ENCODE measurements at regions not wholly inside any gene's neighbourhood (a gene's known extent, or its start where the extent isn't known, plus 50 kb on each side); places are given as distances from the start of the nearest gene placed in this dataset.

- no peaks in the 10 kb centered on the region for H3K36me3 ChIP-seq (ENCODE audit: control insufficient read depth in 2 of 2, insufficient read depth in 1 of 2, low read length in 2 of 2)
- no peak for TF ChIP-seq ZNF596 (tag by site-specific recombination; IDR thresholded peaks at IDR 0.05)
- no peak for TF ChIP-seq PATZ1 (tag by site-specific recombination; IDR thresholded peaks at IDR 0.05)
- TF ChIP-seq WT1 (tag by site-specific recombination; IDR thresholded peaks at IDR 0.05): no peak
- TF ChIP-seq ZFP41 (tag by site-specific recombination; IDR thresholded peaks at IDR 0.05; ENCODE audit: borderline replicate concordance): no peak
- TF ChIP-seq ZFP37 (tag by site-specific recombination; IDR thresholded peaks at IDR 0.05): no peak
- no peak for TF ChIP-seq ZNF48 (tag by site-specific recombination; IDR thresholded peaks at IDR 0.05)
- TF ChIP-seq PRDM1 (tag by site-specific recombination; IDR thresholded peaks at IDR 0.05): no peak
- no peak for TF ChIP-seq GLI4 (tag by site-specific recombination; IDR thresholded peaks at IDR 0.05)
- TF ChIP-seq ZNF133 (tag by site-specific recombination; IDR thresholded peaks at IDR 0.05): no peak
- TF ChIP-seq FEZF1 (tag by site-specific recombination; IDR thresholded peaks at IDR 0.05): no peak
- 0 out of 2 replicates have a peak, but pooled peaks have one; percentile 28 for TF ChIP-seq ZNF623 (tag by site-specific recombination; IDR thresholded peaks at IDR 0.05)
- TF ChIP-seq ZFP3 (tag by site-specific recombination; IDR thresholded peaks at IDR 0.05; ENCODE audit: low read depth): peak; percentile 88
- TF ChIP-seq ZNF416 (tag by site-specific recombination; IDR thresholded peaks at IDR 0.05): no peak
- TF ChIP-seq MEIS1 (CRISPR knock-in tag; IDR thresholded peaks at IDR 0.05; ENCODE audit: borderline replicate concordance): no peak
- ChIA-PET POLR2A (no interaction called here), CTCF (interaction anchor here (0.7 kb wide), 1 partner anchor 16 kb away, joined by 3 read pairs; no protein-coding TSS in a partner anchor)
- no peak overlapping the region for H3K27ac ChIP-seq (ENCODE audit: extremely low read depth, low read depth, low read length)
- no peak overlapping the region for H3K4me3 ChIP-seq (ENCODE audit: low read depth, low read length)
- H3K9me3 ChIP-seq (ENCODE audit: control insufficient read depth, insufficient read depth, low read depth, low read length): no peaks in the 10 kb centered on the region
- no peaks in the 10 kb centered on the region for H3K4me1 ChIP-seq (ENCODE audit: control insufficient read depth, insufficient read depth, low read length)
These were observed 215.0 kb upstream of the IER5L start for GRCh38 chr9:129393064-129393463.

GRCh38 chr9:129392093-129392541, 214.1 kb upstream of the IER5L start:
- H3K4me1 ChIP-seq (ENCODE audit: control insufficient read depth, insufficient read depth, low read length): no peaks in the 10 kb centered on the region
- no peaks in the 10 kb centered on the region for H3K36me3 ChIP-seq (ENCODE audit: control insufficient read depth in 2 of 2, insufficient read depth in 1 of 2, low read length in 2 of 2)
- CTCF ChIA-PET: interaction anchor here (0.8 kb wide), 1 partner anchor 19 kb away, joined by 3 read pairs; no protein-coding TSS in a partner anchor
- H3K9me3 ChIP-seq (ENCODE audit: control insufficient read depth, insufficient read depth, low read depth, low read length): no peaks in the 10 kb centered on the region
- no peak overlapping the region for H3K4me3 ChIP-seq (ENCODE audit: low read depth, low read length)
- POLR2A ChIA-PET: no interaction called here
- H3K27ac ChIP-seq (ENCODE audit: extremely low read depth, low read depth, low read length): no peak overlapping the region
- TF ChIP-seq ZNF626 (tag by site-specific recombination; IDR thresholded peaks at IDR 0.05): no peak
- TF ChIP-seq REST (tag by site-specific recombination; IDR thresholded peaks at IDR 0.05): peak; percentile 40; the same call in 1 of the 2 replicates
- no peak for TF ChIP-seq ZNF280C (tag by site-specific recombination; IDR thresholded peaks at IDR 0.05)
- no peak for TF ChIP-seq ZNF514 (tag by site-specific recombination; IDR thresholded peaks at IDR 0.05)
- TF ChIP-seq EGR2 (tag by site-specific recombination; IDR thresholded peaks at IDR 0.05; ENCODE audit: low read depth): 0 out of 2 replicates have a peak, but pooled peaks have one; percentile 14
- no peak for TF ChIP-seq ZBTB49 (tag by site-specific recombination; IDR thresholded peaks at IDR 0.05; ENCODE audit: low read depth)
- no peak for TF ChIP-seq GLI4 (tag by site-specific recombination; IDR thresholded peaks at IDR 0.05)
- TF ChIP-seq KLF1 (tag by site-specific recombination; IDR thresholded peaks at IDR 0.05): peak; percentile 95
